WTC11 (cell line): ENCODE measurements at regions not wholly inside any gene's neighbourhood (a gene's known extent, or its start where the extent isn't known, plus 50 kb on each side); places are given as distances from the start of the nearest gene placed in this dataset.

Source experiments
- ATAC-seq: fragments of 200-7000 bp; cut with Tn5 transposase; 2 replicates; pipeline ENCODE4 v1.10.0; 2021; ENCODE audit warnings: mild to moderate bottlenecking, moderate library complexity
- CTCF ChIA-PET: fragments of 300-600 bp; sonication (Branson Sonifier 250); formaldehyde crosslinking; loops from one replicate; lab custom pipeline; 2021; ENCODE audit warnings: antibody characterized with exemption; lab: Charles Lee
- POLR2A ChIA-PET: fragments of 350-600 bp; sonication (Branson Sonifier 250); formaldehyde crosslinking; loops from one replicate; lab custom pipeline; 2021; ENCODE audit warnings: antibody characterized with exemption; lab: Charles Lee
- DNase-seq: peaks from one replicate; pipeline ENCODE4 v3.0.0; 2021; ENCODE audit warnings: low spot score
- H3K27ac Mint-ChIP-seq: 2 replicates; pipeline ENCODE4 v1.8.0; 2021; ENCODE audit warnings: mixed read lengths
- H3K27me3 Mint-ChIP-seq: 2 replicates; pipeline ENCODE4 v1.8.0; 2021; ENCODE audit warnings: low read depth, mild to moderate bottlenecking, moderate library complexity, mixed read lengths
- H3K36me3 Mint-ChIP-seq: 2 replicates; pipeline ENCODE4 v1.8.0; 2021; ENCODE audit warnings: mixed read lengths
- H3K4me1 Mint-ChIP-seq: 2 replicates; pipeline ENCODE4 v1.8.0; 2022; ENCODE audit warnings: mixed read lengths
- H3K4me3 Mint-ChIP-seq: 2 replicates; pipeline ENCODE4 v1.8.0; 2021; ENCODE audit warnings: mild to moderate bottlenecking, moderate library complexity, mixed read lengths
- H3K9me3 Mint-ChIP-seq: 2 replicates; pipeline ENCODE4 v1.8.0; 2021; ENCODE audit warnings: mixed read lengths
- FOXJ3 ChIP-seq: sonication (generic); formaldehyde crosslinking; IDR thresholded peaks from 2 replicates; pipeline ENCODE4 v1.9.0; 2021; ENCODE audit warnings: missing genetic modification reagents, mild to moderate bottlenecking, borderline replicate concordance
- HMGXB4 ChIP-seq: sonication (generic); formaldehyde crosslinking; IDR thresholded peaks from 2 replicates; pipeline ENCODE4 v1.8.1; 2023; ENCODE audit warnings: mild to moderate bottlenecking, moderate library complexity, missing genetic modification reagents
- NFE2L1 ChIP-seq: sonication (generic); formaldehyde crosslinking; IDR thresholded peaks from 2 replicates; pipeline ENCODE4 v1.8.1; 2023; ENCODE audit warnings: missing genetic modification reagents
- SP1 ChIP-seq: sonication (generic); formaldehyde crosslinking; conservative IDR thresholded peaks from 2 replicates; pipeline ENCODE4 v1.8.1; 2022; ENCODE audit warnings: missing genetic modification reagents
- TEAD1 ChIP-seq: sonication (generic); formaldehyde crosslinking; IDR thresholded peaks from 2 replicates; pipeline ENCODE4 v1.8.0; 2022; ENCODE audit warnings: mild to moderate bottlenecking, missing genetic modification reagents
- USF2 ChIP-seq: sonication (generic); formaldehyde crosslinking; IDR thresholded peaks from 2 replicates; pipeline ENCODE4 v1.8.1; 2023; ENCODE audit warnings: mild to moderate bottlenecking, missing genetic modification reagents, moderate library complexity
- ZBTB21 ChIP-seq: sonication (generic); formaldehyde crosslinking; IDR thresholded peaks from 2 replicates; pipeline ENCODE4 v1.8.1; 2023; ENCODE audit warnings: mild to moderate bottlenecking, missing genetic modification reagents, borderline replicate concordance
- ZNF121 ChIP-seq: sonication (generic); formaldehyde crosslinking; IDR thresholded peaks from 2 replicates; pipeline ENCODE4 v1.8.0; 2023; ENCODE audit warnings: missing genetic modification reagents
- ZNF281 ChIP-seq: sonication (generic); formaldehyde crosslinking; IDR thresholded peaks from 2 replicates; pipeline ENCODE4 v1.8.0; 2023; ENCODE audit warnings: mild to moderate bottlenecking, missing genetic modification reagents
- ZNF425 ChIP-seq: fragments of 250-450 bp; sonication (Bioruptor Pico); conservative IDR thresholded peaks from 2 replicates; pipeline ENCODE4 v1.9.0; 2021; ENCODE audit warnings: mild to moderate bottlenecking
- ZNF671 ChIP-seq: fragments of 250-450 bp; sonication (Bioruptor Pico); IDR thresholded peaks from 2 replicates; pipeline ENCODE4 v1.8.0; 2021; ENCODE audit warnings: mild to moderate bottlenecking
- TF ChIP-seq, protein P1 (sequence below): sonication (generic); formaldehyde crosslinking; conservative IDR thresholded peaks from 2 replicates; pipeline ENCODE4 v1.8.1; 2022; ENCODE audit warnings: mild to moderate bottlenecking, missing genetic modification reagents
- TF ChIP-seq, protein P2 (sequence below): fragments of 250-450 bp; sonication (Bioruptor Pico); IDR thresholded peaks from 2 replicates; pipeline ENCODE4 v1.9.0; 2021; ENCODE audit warnings: mild to moderate bottlenecking
- TF ChIP-seq, protein P3 (sequence below): sonication (generic); formaldehyde crosslinking; IDR thresholded peaks from 2 replicates; pipeline ENCODE4 v1.8.0; 2022; ENCODE audit warnings: mild to moderate bottlenecking, missing genetic modification reagents

GRCh38 chr4:62366939-62367338 is 1166.8 kb downstream of the ADGRL3 start (continued):
- TF ChIP-seq ZNF425 (CRISPR knock-in tag): no peak

- POLR2A ChIA-PET: no interaction called here
- ATAC-seq: no peak
Measured at GRCh38 chr4:62360156-62360545, 1160.0 kb downstream of the ADGRL3 start.

DNA sequence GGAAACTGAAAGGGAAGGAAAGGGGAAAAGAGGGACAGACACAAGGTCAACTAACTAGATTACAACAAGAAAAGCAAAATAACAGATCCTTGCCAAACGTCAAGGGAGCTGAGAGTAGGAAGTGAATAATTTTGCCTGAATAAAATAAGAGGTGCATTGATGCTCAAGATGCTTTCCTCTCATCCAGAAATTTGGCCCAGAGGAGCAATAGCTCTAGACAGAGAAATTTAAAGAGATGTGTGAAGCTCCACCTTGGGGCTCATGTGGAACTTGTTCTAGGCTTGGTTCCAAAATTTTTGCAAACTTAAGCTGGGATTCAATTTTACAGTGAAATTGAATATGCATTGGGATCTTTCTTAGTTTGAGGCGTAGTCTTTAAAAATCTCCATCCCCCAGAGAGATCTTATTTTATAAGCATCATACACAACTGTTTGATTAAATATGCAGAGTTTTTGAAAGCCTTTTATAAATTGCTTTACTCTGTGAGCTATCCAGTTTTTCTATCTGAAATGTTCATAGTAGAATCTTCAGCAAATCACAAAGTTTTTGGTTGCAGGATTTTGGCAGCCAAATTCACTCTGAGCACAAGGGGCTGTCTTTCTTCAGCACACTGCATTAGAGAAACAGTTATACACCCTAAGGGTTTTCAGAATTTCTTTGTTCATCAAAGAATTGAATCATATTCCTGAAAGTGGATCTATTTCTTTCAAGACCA is 1159.5 kb downstream of the ADGRL3 start:
- ChIA-PET CTCF (no interaction called here), POLR2A (no interaction called here)
- H3K27me3 Mint-ChIP-seq: no peaks in the 10 kb centered on the region
- no peak for DNase-seq
- H3K36me3 Mint-ChIP-seq: no peaks in the 10 kb centered on the region
- no peak overlapping the region for H3K27ac Mint-ChIP-seq
- TF ChIP-seq, protein P1, sequence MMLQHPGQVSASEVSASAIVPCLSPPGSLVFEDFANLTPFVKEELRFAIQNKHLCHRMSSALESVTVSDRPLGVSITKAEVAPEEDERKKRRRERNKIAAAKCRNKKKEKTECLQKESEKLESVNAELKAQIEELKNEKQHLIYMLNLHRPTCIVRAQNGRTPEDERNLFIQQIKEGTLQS: no peak
- TF ChIP-seq, protein P2, sequence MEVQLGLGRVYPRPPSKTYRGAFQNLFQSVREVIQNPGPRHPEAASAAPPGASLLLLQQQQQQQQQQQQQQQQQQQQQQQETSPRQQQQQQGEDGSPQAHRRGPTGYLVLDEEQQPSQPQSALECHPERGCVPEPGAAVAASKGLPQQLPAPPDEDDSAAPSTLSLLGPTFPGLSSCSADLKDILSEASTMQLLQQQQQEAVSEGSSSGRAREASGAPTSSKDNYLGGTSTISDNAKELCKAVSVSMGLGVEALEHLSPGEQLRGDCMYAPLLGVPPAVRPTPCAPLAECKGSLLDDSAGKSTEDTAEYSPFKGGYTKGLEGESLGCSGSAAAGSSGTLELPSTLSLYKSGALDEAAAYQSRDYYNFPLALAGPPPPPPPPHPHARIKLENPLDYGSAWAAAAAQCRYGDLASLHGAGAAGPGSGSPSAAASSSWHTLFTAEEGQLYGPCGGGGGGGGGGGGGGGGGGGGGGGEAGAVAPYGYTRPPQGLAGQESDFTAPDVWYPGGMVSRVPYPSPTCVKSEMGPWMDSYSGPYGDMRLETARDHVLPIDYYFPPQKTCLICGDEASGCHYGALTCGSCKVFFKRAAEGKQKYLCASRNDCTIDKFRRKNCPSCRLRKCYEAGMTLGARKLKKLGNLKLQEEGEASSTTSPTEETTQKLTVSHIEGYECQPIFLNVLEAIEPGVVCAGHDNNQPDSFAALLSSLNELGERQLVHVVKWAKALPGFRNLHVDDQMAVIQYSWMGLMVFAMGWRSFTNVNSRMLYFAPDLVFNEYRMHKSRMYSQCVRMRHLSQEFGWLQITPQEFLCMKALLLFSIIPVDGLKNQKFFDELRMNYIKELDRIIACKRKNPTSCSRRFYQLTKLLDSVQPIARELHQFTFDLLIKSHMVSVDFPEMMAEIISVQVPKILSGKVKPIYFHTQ (CRISPR knock-in tag): no peak
- no peak for TF ChIP-seq FOXJ3
- TF ChIP-seq SP1 (CRISPR knock-in tag): no peak
- no peak for TF ChIP-seq ZNF671 (CRISPR knock-in tag)
- TF ChIP-seq, protein P3, sequence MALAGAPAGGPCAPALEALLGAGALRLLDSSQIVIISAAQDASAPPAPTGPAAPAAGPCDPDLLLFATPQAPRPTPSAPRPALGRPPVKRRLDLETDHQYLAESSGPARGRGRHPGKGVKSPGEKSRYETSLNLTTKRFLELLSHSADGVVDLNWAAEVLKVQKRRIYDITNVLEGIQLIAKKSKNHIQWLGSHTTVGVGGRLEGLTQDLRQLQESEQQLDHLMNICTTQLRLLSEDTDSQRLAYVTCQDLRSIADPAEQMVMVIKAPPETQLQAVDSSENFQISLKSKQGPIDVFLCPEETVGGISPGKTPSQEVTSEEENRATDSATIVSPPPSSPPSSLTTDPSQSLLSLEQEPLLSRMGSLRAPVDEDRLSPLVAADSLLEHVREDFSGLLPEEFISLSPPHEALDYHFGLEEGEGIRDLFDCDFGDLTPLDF (CRISPR knock-in tag): no peak
- no peak for TF ChIP-seq NFE2L1
- TF ChIP-seq ZNF121 (CRISPR knock-in tag): no peak
- peaks cover 5% of the 10 kb centered on the region; the same call in 1 of the 2 replicates for H3K9me3 Mint-ChIP-seq
- no peak for ATAC-seq
- H3K4me1 Mint-ChIP-seq: no peaks in the 10 kb centered on the region
- no peak overlapping the region for H3K4me3 Mint-ChIP-seq

More at GRCh38 chr4:62360156-62360545, 1160.0 kb downstream of the ADGRL3 start:
- no peak for DNase-seq
- Mint-ChIP-seq H3K36me3 (no peaks in the 10 kb centered on the region), H3K4me3 (no peak overlapping the region), H3K4me1 (no peaks in the 10 kb centered on the region), H3K27ac (no peak overlapping the region), H3K27me3 (no peaks in the 10 kb centered on the region), H3K9me3 (peaks cover 5% of the 10 kb centered on the region; the same call in 1 of the 2 replicates)
- CTCF ChIA-PET: no interaction called here
- TF ChIP-seq HMGXB4 (CRISPR knock-in tag) (no peak), ZBTB21 (no peak), ZNF281 (no peak), USF2 (CRISPR knock-in tag) (no peak), TEAD1 (CRISPR knock-in tag) (no peak)
